ENCODE measurements at regions not wholly inside any gene's neighbourhood (a gene's known extent, or its start where the extent isn't known, plus 50 kb on each side); places are given as distances from the start of the nearest gene placed in this dataset.
"Not testable (repeated sequence)": the region's sequence is repeated elsewhere in the genome, so short reads cannot be mapped to it uniquely, and the experiment has no call there.

- H3K4ac ChIP-seq (replicated peaks; ENCODE audit: insufficient read length, low read depth, low read length); H2BK5ac ChIP-seq (ENCODE audit: low read depth, low read length); H3K79me1 ChIP-seq (ENCODE audit: low read depth, low read length); H2BK15ac ChIP-seq (ENCODE audit: low read length); H3K4me2 ChIP-seq (ENCODE audit: insufficient read depth in 1 of 2, low read depth in 2 of 2, low read length in 2 of 2); H4K20me1 ChIP-seq (replicated peaks in 1 of 2; ENCODE audit: control insufficient read depth in 1 of 2, insufficient read depth in 2 of 2, low read length in 2 of 2); H3K36me3 ChIP-seq (ENCODE audit: control insufficient read depth in 2 of 4, insufficient read depth in 4 of 4, low read length in 3 of 4); H2BK120ac ChIP-seq (replicated peaks; ENCODE audit: low read depth, low read length); H2AFZ ChIP-seq (ENCODE audit: low read length); H3K4me1 ChIP-seq (replicated peaks in 1 of 4; ENCODE audit: control insufficient read depth in 3 of 4, insufficient read depth in 4 of 4, low read length in 3 of 4); H3K27me3 ChIP-seq (replicated peaks in 1 of 4; ENCODE audit: control insufficient read depth in 3 of 4, extremely low read depth in 1 of 4, insufficient read depth in 3 of 4, low read length in 3 of 4); H3K9ac ChIP-seq (replicated peaks in 1 of 4; ENCODE audit: extremely low read depth in 1 of 4, low read depth in 3 of 4, low read length in 3 of 4); H2BK12ac ChIP-seq (ENCODE audit: low read depth, low read length); H4K5ac ChIP-seq (ENCODE audit: insufficient read length, low read depth, low read length); H4K8ac ChIP-seq (ENCODE audit: extremely low read depth, insufficient read depth, low read length); CTCF ChIA-PET (ENCODE audit: partially characterized antibody); H3K27ac ChIP-seq (ENCODE audit: low read depth, low read length); H2AK5ac ChIP-seq (ENCODE audit: low read depth, low read length); H4K91ac ChIP-seq (replicated peaks; ENCODE audit: insufficient read length, low read length); H3K9me3 ChIP-seq (ENCODE audit: insufficient read depth in 2 of 2, low read depth in 1 of 2, low read length in 1 of 2); POLR2A ChIA-PET (ENCODE audit: partially characterized antibody); H3K23ac ChIP-seq (ENCODE audit: insufficient read length); H3K14ac ChIP-seq (ENCODE audit: insufficient read length); H2BK20ac ChIP-seq (ENCODE audit: low read length); H3K56ac ChIP-seq (replicated peaks; ENCODE audit: insufficient read length, low read depth, low read length); DNase-seq (ENCODE audit: low read depth in 1 of 2, low spot score in 2 of 2); H3K18ac ChIP-seq (ENCODE audit: extremely low read depth, low read length); H3K23me2 ChIP-seq (ENCODE audit: low read depth, low read length); H3K79me2 ChIP-seq (ENCODE audit: control insufficient read depth in 1 of 2, insufficient read depth in 2 of 2, low read length in 2 of 2); H3K4me3 ChIP-seq (ENCODE audit: extremely low read depth in 1 of 4, insufficient read depth in 2 of 4, low read depth in 3 of 4, low read length in 4 of 4): not testable (repeated sequence)
- FAIRE-seq: peak; percentile 50
- 0 out of 2 replicates have a peak, but pooled peaks have one; percentile 15 for TF ChIP-seq SP1 (IDR thresholded peaks at IDR 0.05; ENCODE audit: low read depth, low read length)
- WGBS, 2 experiments (ENCODE audit: extremely low coverage in 1 of 2, insufficient coverage in 1 of 2, insufficient read length in 1 of 2, insufficient replicate concordance in 2 of 2, low coverage in 1 of 2, low lambda C conversion rate in 2 of 2, missing lambda C conversion rate in 1 of 2): 81% methylated on average over 2 of the region's 2 CpGs; no CpG with 5 or more reads in 1 of the 2 experiments
Observed at GRCh38 chr4:122076835-122077234, 75.3 kb upstream of the BLTP1 start.

All from H1 (cell line).